Ovary (tissue), 3 donors: ENCODE measurements at regions not wholly inside any gene's neighbourhood (a gene's known extent, or its start where the extent isn't known, plus 50 kb on each side); places are given as distances from the start of the nearest gene placed in this dataset.

Experiments
- EP300 ChIP-seq: sonication (generic); formaldehyde crosslinking; IDR thresholded peaks from one replicate; pipeline ENCODE4 v1.6.1; 2017; ENCODE audit warnings: antibody characterized with exemption
- TF ChIP-seq, protein P1 (sequence below), 3 donors: fragments of 450-650 bp in 2 of 3; fragments of 200-600 bp in 1 of 3; IDR thresholded peaks; one replicate each; pipeline versions ENCODE4 v1.5.1 to v1.8.0; 2016 to 2022; ENCODE audit warnings: antibody characterized with exemption in 3 of 3, mild to moderate bottlenecking in 1 of 3
- donor health status: DM: no; HTN: no; CAD: no.

DNA sequence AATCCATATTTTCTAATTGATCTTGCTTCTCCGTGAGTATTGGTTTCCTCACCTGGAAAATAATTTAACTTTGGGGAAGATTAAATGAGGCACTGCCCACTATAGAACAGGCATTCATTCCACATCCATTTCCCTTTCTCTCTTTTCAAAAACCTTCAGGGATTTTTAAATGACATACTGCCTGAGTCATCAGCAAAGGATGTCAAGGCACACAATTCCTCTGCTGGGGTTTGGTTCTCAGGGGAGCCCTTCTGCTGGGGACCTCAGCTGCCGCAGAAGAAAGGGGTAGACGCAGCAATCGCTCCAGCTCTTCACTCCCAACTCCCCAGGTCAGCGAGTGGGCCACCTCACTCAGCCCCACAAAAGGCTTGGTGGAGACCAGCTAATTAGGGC lies 90.7 kb upstream of the BACH2 start:
- TF ChIP-seq, protein P1, sequence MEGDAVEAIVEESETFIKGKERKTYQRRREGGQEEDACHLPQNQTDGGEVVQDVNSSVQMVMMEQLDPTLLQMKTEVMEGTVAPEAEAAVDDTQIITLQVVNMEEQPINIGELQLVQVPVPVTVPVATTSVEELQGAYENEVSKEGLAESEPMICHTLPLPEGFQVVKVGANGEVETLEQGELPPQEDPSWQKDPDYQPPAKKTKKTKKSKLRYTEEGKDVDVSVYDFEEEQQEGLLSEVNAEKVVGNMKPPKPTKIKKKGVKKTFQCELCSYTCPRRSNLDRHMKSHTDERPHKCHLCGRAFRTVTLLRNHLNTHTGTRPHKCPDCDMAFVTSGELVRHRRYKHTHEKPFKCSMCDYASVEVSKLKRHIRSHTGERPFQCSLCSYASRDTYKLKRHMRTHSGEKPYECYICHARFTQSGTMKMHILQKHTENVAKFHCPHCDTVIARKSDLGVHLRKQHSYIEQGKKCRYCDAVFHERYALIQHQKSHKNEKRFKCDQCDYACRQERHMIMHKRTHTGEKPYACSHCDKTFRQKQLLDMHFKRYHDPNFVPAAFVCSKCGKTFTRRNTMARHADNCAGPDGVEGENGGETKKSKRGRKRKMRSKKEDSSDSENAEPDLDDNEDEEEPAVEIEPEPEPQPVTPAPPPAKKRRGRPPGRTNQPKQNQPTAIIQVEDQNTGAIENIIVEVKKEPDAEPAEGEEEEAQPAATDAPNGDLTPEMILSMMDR (IDR thresholded peaks at IDR 0.05) = no peak
- no peak for TF ChIP-seq EP300
